ENCODE measurements at regions not wholly inside any gene's neighbourhood (a gene's known extent, or its start where the extent isn't known, plus 50 kb on each side); places are given as distances from the start of the nearest gene placed in this dataset.
"Not testable (repeated sequence)": the region's sequence is repeated elsewhere in the genome, so short reads cannot be mapped to it uniquely, and the experiment has no call there.

- DNase-seq (ENCODE audit: low read depth in 2 of 2), result peak; percentile 78 to 79
These were observed 88.0 kb upstream of the RPRML start for GRCh38 chr17:47066841-47067682.

GRCh38 chr17:47066095-47066494 is 87.0 kb upstream of the RPRML start:
- no peak for DNase-seq (ENCODE audit: low read depth in 2 of 2)

GRCh38 chr17:47064684-47065083 is 85.6 kb upstream of the RPRML start:
- DNase-seq (ENCODE audit: low read depth in 2 of 2), result no peak

- DNase-seq (ENCODE audit: low read depth in 2 of 2), result no peak
These were observed 84.4 kb upstream of the RPRML start for GRCh38 chr17:47063475-47063874.

- not testable (repeated sequence) for DNase-seq (ENCODE audit: low read depth in 2 of 2)
These were observed 83.8 kb upstream of the RPRML start for GRCh38 chr17:47062851-47063250.

GRCh38 chr17:47060005-47060404 is 81.0 kb upstream of the RPRML start:
- not testable (repeated sequence) for DNase-seq (ENCODE audit: low read depth in 2 of 2)

- no peak for DNase-seq (ENCODE audit: low read depth in 2 of 2)
These were observed 78.8 kb upstream of the RPRML start for GRCh38 chr17:47057830-47058229.

- DNase-seq (ENCODE audit: low read depth in 2 of 2), result not testable (repeated sequence)
These were observed 78.2 kb upstream of the RPRML start for GRCh38 chr17:47057279-47057678.

GRCh38 chr17:47056687-47057086 is 77.6 kb upstream of the RPRML start:
- DNase-seq (ENCODE audit: low read depth in 2 of 2), result not testable (repeated sequence)
